ENCODE measurements at regions not wholly inside any gene's neighbourhood (a gene's known extent, or its start where the extent isn't known, plus 50 kb on each side); places are given as distances from the start of the nearest gene placed in this dataset.

- Mint-ChIP-seq H3K27me3 (no peaks in the 10 kb centered on the region), H3K4me1 (no peaks in the 10 kb centered on the region), H3K27ac (no peak overlapping the region), H3K4me3 (no peak overlapping the region), H3K36me3 (ENCODE audit: low read depth) (peaks cover 2% of the 10 kb centered on the region)
- ATAC-seq: no peak
- DNase-seq: no peak
- no peaks in the 10 kb centered on the region for H3K9me3 ChIP-seq (ENCODE audit: control insufficient read depth, low read length, poor library complexity, severe bottlenecking)
Observed at GRCh38 chr3:116824208-116824607, 114.6 kb downstream of the TUSC7 start.

- no peaks in the 10 kb centered on the region for H3K9me3 ChIP-seq (ENCODE audit: control insufficient read depth, low read length, poor library complexity, severe bottlenecking)
- DNase-seq (no peak), ATAC-seq (no peak)
- H3K4me3 Mint-ChIP-seq: no peak overlapping the region
- no peaks in the 10 kb centered on the region for H3K36me3 Mint-ChIP-seq (ENCODE audit: low read depth)
- H3K27ac Mint-ChIP-seq: no peak overlapping the region
- H3K4me1 Mint-ChIP-seq: no peaks in the 10 kb centered on the region
- no peaks in the 10 kb centered on the region for H3K27me3 Mint-ChIP-seq
Observed at GRCh38 chr3:116833202-116833601, 123.6 kb downstream of the TUSC7 start.

GRCh38 chr3:116834816-116835215 is 125.2 kb downstream of the TUSC7 start:
- H3K27me3 Mint-ChIP-seq: no peaks in the 10 kb centered on the region
- H3K36me3 Mint-ChIP-seq (ENCODE audit: low read depth): no peaks in the 10 kb centered on the region
- H3K4me3 Mint-ChIP-seq: no peak overlapping the region
- no peak overlapping the region for H3K27ac Mint-ChIP-seq
- DNase-seq: no peak
- no peak for ATAC-seq
- no peaks in the 10 kb centered on the region for H3K9me3 ChIP-seq (ENCODE audit: control insufficient read depth, low read length, poor library complexity, severe bottlenecking)
- no peaks in the 10 kb centered on the region for H3K4me1 Mint-ChIP-seq

- DNase-seq (no peak), ATAC-seq (no peak)
- Mint-ChIP-seq H3K4me1 (no peaks in the 10 kb centered on the region), H3K4me3 (no peak overlapping the region), H3K27ac (no peak overlapping the region), H3K27me3 (no peaks in the 10 kb centered on the region), H3K36me3 (ENCODE audit: low read depth) (no peaks in the 10 kb centered on the region)
- no peaks in the 10 kb centered on the region for H3K9me3 ChIP-seq (ENCODE audit: control insufficient read depth, low read length, poor library complexity, severe bottlenecking)
Observed at GRCh38 chr3:116835658-116836057, 126.1 kb downstream of the TUSC7 start.

DNA sequence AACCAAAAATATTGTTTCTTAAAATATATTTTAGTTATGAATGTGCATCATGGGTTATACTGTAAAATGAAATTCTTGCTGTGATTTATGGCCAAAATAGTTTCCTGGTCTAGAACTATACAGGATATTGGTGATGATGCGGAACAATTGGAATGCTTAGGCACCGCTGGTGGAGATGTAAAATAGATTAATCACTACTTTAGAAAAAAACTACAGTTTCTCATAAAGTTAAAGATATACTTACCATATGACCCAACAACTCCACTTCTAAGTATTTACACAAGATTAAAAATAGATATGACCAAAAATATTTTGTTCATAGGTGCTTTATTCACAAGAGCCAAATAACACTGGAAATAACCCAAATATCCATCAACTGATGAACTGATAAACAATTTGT is 126.7 kb downstream of the TUSC7 start:
- Mint-ChIP-seq H3K4me3 (no peak overlapping the region), H3K27me3 (no peaks in the 10 kb centered on the region), H3K27ac (no peak overlapping the region), H3K36me3 (ENCODE audit: low read depth) (no peaks in the 10 kb centered on the region), H3K4me1 (no peaks in the 10 kb centered on the region)
- DNase-seq: no peak
- H3K9me3 ChIP-seq (ENCODE audit: control insufficient read depth, low read length, poor library complexity, severe bottlenecking): no peaks in the 10 kb centered on the region
- ATAC-seq: no peak

- ATAC-seq (no peak), DNase-seq (no peak)
- H3K4me1 Mint-ChIP-seq: no peaks in the 10 kb centered on the region
- no peaks in the 10 kb centered on the region for H3K27me3 Mint-ChIP-seq
- H3K9me3 ChIP-seq (ENCODE audit: control insufficient read depth, low read length, poor library complexity, severe bottlenecking): no peaks in the 10 kb centered on the region
- H3K36me3 Mint-ChIP-seq (ENCODE audit: low read depth): no peaks in the 10 kb centered on the region
- H3K4me3 Mint-ChIP-seq: no peak overlapping the region
- no peak overlapping the region for H3K27ac Mint-ChIP-seq
Observed at GRCh38 chr3:116837483-116837882, 127.9 kb downstream of the TUSC7 start.

DNA sequence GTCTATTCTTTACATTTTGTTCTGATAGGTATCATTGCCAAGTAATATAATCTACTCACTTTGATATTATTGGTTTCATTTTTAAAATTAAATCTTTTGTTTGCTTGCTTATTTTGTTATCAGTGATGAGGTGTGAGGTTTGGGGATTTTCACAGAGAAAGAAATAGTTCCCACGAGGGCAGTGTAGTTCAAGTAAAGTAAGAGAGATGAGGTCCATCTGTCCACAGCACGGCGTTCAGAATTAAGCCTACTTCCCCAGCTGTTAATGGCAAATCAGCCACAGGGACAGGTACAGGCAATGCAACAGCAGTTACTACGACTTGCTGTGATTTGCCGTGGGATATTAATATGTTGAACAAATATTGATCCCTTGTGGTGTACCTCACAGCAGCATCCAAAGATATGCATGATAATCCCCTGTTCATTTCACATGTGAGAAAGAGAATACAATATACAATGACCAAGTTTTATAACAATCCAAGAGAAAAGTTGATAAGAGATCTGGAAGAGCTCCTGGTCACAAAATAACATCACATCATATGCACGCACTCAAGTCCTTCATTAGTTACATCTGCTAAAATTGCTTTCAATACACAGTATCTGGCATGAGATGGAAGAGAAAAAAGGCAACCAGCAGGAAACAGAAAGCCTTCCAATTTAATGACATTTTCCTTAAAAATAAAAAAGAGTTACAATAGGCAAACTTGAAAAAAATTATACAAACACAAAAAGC is 131.6 kb downstream of the TUSC7 start:
- no peak for ATAC-seq
- Mint-ChIP-seq H3K36me3 (ENCODE audit: low read depth) (no peaks in the 10 kb centered on the region), H3K27me3 (no peaks in the 10 kb centered on the region), H3K4me1 (no peaks in the 10 kb centered on the region), H3K4me3 (no peak overlapping the region), H3K27ac (no peak overlapping the region)
- H3K9me3 ChIP-seq (ENCODE audit: control insufficient read depth, low read length, poor library complexity, severe bottlenecking): no peaks in the 10 kb centered on the region
- DNase-seq: no peak

DNA sequence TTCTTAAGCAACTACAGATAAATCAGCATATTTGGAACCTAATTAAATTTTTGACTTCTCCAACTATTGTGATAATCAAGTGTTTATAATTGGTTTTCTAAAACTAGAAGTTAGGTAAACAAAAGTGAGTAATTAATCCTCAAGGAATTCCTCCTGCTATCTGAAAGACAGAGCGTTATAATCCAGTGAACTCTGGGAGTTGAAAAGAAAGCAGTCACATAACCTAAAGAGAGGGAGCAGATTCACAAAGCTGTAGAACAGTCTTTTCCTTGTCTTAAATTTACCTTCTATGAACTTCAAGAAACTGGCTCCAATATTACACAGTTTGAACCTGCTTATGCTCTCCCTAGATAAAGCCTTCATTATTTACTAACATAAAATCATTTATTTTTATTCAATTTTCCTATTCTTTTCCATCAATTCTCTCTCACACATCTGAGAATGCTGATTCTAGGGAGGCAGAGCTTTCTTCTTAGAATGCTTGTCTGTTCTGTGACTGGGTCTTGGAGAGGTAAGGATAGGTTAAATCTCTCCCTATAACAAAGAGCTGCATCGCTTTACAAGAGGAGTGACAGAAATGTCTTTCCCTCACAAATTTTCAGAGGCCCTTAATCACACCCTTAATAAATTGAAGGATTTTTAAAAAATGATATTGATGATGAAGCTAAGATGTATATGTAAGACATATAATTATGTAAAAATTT is 132.8 kb downstream of the TUSC7 start:
- H3K27me3 Mint-ChIP-seq: no peaks in the 10 kb centered on the region
- H3K4me3 Mint-ChIP-seq: no peak overlapping the region
- ATAC-seq (no peak), DNase-seq (no peak)
- no peaks in the 10 kb centered on the region for H3K9me3 ChIP-seq (ENCODE audit: control insufficient read depth, low read length, poor library complexity, severe bottlenecking)
- no peaks in the 10 kb centered on the region for H3K36me3 Mint-ChIP-seq (ENCODE audit: low read depth)
- H3K4me1 Mint-ChIP-seq: no peaks in the 10 kb centered on the region
- no peak overlapping the region for H3K27ac Mint-ChIP-seq

DNA sequence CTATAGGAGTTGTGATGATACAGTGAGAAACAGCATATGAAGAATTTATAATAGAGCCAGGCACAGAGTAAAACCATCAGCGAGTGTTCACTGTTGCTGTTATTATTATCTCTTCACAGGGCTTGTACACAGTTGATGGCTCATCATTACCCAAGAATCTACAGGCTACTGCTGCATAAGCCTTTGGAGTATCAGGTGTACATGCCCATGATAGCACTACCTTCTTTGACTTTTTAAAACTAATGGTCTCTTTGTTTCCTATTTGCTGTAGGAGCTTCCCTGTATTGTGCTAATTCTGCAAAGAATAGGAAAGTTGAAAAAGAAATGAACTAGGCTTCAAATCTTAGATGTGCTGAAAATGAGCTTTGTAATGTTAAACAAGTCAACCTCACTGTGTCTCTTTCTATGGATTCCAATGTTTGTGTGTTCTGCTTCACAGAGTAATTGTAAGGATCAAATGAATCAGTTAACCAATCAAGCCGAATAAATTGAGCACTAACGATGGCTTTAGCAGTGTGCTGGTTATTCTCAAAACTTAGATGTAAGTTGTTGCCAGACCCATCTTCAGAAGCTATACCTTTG is 138.8 kb downstream of the TUSC7 start:
- Mint-ChIP-seq H3K36me3 (ENCODE audit: low read depth) (no peaks in the 10 kb centered on the region), H3K4me3 (no peak overlapping the region)

GRCh38 chr3:116849261-116849688 is 139.7 kb downstream of the TUSC7 start:
- H3K27ac Mint-ChIP-seq: no peak overlapping the region
- H3K36me3 Mint-ChIP-seq (ENCODE audit: low read depth): no peaks in the 10 kb centered on the region
- H3K27me3 Mint-ChIP-seq: no peaks in the 10 kb centered on the region
- H3K4me3 Mint-ChIP-seq: no peak overlapping the region
- H3K9me3 ChIP-seq (ENCODE audit: control insufficient read depth, low read length, poor library complexity, severe bottlenecking): no peaks in the 10 kb centered on the region
- ATAC-seq (no peak), DNase-seq (no peak)
- H3K4me1 Mint-ChIP-seq: no peaks in the 10 kb centered on the region

More for the DNA sequence above, 138.8 kb downstream of the TUSC7 start:
- no peak for DNase-seq
- no peak for ATAC-seq
- no peaks in the 10 kb centered on the region for H3K27me3 Mint-ChIP-seq
- no peak overlapping the region for H3K27ac Mint-ChIP-seq
- no peaks in the 10 kb centered on the region for H3K9me3 ChIP-seq (ENCODE audit: control insufficient read depth, low read length, poor library complexity, severe bottlenecking)
- no peaks in the 10 kb centered on the region for H3K4me1 Mint-ChIP-seq

GRCh38 chr3:116852803-116853202 is 143.2 kb downstream of the TUSC7 start:
- no peaks in the 10 kb centered on the region for H3K27me3 Mint-ChIP-seq
- no peak overlapping the region for H3K27ac Mint-ChIP-seq

GRCh38 chr3:116863270-116863770 is 153.7 kb downstream of the TUSC7 start:
- Mint-ChIP-seq H3K27ac (no peak overlapping the region), H3K4me1 (no peaks in the 10 kb centered on the region), H3K4me3 (no peak overlapping the region), H3K36me3 (ENCODE audit: low read depth) (no peaks in the 10 kb centered on the region), H3K27me3 (no peaks in the 10 kb centered on the region)
- DNase-seq (no peak), ATAC-seq (no peak)
- H3K9me3 ChIP-seq (ENCODE audit: control insufficient read depth, low read length, poor library complexity, severe bottlenecking): no peaks in the 10 kb centered on the region

More at GRCh38 chr3:116852803-116853202, 143.2 kb downstream of the TUSC7 start:
- H3K4me1 Mint-ChIP-seq: no peaks in the 10 kb centered on the region
- no peak for ATAC-seq
- no peak for DNase-seq
- H3K36me3 Mint-ChIP-seq (ENCODE audit: low read depth): no peaks in the 10 kb centered on the region
- H3K4me3 Mint-ChIP-seq: no peak overlapping the region
- no peaks in the 10 kb centered on the region for H3K9me3 ChIP-seq (ENCODE audit: control insufficient read depth, low read length, poor library complexity, severe bottlenecking)

- DNase-seq: no peak
- H3K4me3 Mint-ChIP-seq: no peak overlapping the region
- no peaks in the 10 kb centered on the region for H3K36me3 Mint-ChIP-seq (ENCODE audit: low read depth)
- no peak overlapping the region for H3K27ac Mint-ChIP-seq
- no peak for ATAC-seq
- H3K4me1 Mint-ChIP-seq: no peaks in the 10 kb centered on the region
- H3K27me3 Mint-ChIP-seq: no peaks in the 10 kb centered on the region
- H3K9me3 ChIP-seq (ENCODE audit: control insufficient read depth, low read length, poor library complexity, severe bottlenecking): no peaks in the 10 kb centered on the region
Observed at GRCh38 chr3:116863822-116864589, 154.4 kb downstream of the TUSC7 start.
